H9 (cell line): ENCODE measurements at regions not wholly inside any gene's neighbourhood (a gene's known extent, or its start where the extent isn't known, plus 50 kb on each side); places are given as distances from the start of the nearest gene placed in this dataset.

Experiments used
- DNase-seq: peaks from one replicate; pipeline ENCODE4 v3.0.0-alpha.2; 2017
- H2AFZ ChIP-seq: one replicate; pipeline ENCODE4 v1.6.1; 2013; ENCODE audit warnings: mild to moderate bottlenecking, low read length, control low read depth, moderate library complexity
- H2AK5ac ChIP-seq: 2 replicates; pipeline ENCODE4 v1.6.1; 2013; ENCODE audit warnings: low read length, control low read depth, mixed read lengths; ENCODE audit not compliant: insufficient read length
- H2BK120ac ChIP-seq: one replicate; pipeline ENCODE4 v1.6.1; 2013; ENCODE audit warnings: low read depth, mild to moderate bottlenecking, low read length, control low read depth, inconsistent platforms; ENCODE audit not compliant: poor library complexity, severe bottlenecking
- H2BK12ac ChIP-seq: 2 replicates; pipeline ENCODE4 v1.6.1; 2013; ENCODE audit warnings: low read length, control low read depth, mixed read lengths, low read depth; ENCODE audit not compliant: insufficient read length
- H2BK15ac ChIP-seq: 2 replicates; pipeline ENCODE4 v1.6.1; 2013; ENCODE audit warnings: low read depth, low read length, control low read depth
- H2BK20ac ChIP-seq: one replicate; pipeline ENCODE4 v1.6.1; 2013; ENCODE audit warnings: low read depth, mild to moderate bottlenecking, low read length, control low read depth, inconsistent platforms; ENCODE audit not compliant: poor library complexity, severe bottlenecking
- H2BK5ac ChIP-seq: 2 replicates; pipeline ENCODE4 v1.6.1; 2013; ENCODE audit warnings: low read length, control low read depth, mixed read lengths; ENCODE audit not compliant: insufficient read length
- H3K14ac ChIP-seq: 2 replicates; pipeline ENCODE4 v1.6.1; 2013; ENCODE audit warnings: low read length, control low read depth; ENCODE audit not compliant: insufficient read depth
- H3K18ac ChIP-seq: 2 replicates; pipeline ENCODE4 v1.6.1; 2013; ENCODE audit warnings: low read depth, mild to moderate bottlenecking, mixed read lengths, low read length, control low read depth; ENCODE audit not compliant: insufficient read length
- H3K23ac ChIP-seq: 2 replicates; pipeline ENCODE4 v1.6.1; 2013; ENCODE audit warnings: low read length, control low read depth, mixed read lengths, low read depth; ENCODE audit not compliant: insufficient read length
- H3K23me2 ChIP-seq: 2 replicates; pipeline ENCODE4 v1.6.1; 2013; ENCODE audit warnings: low read depth, mild to moderate bottlenecking, mixed read lengths, low read length, control low read depth; ENCODE audit not compliant: insufficient read length, poor library complexity, severe bottlenecking
- H3K27ac ChIP-seq: 2 replicates; pipeline ENCODE4 v1.5.1; 2013; ENCODE audit warnings: low read length, control low read depth, mixed read lengths, low read depth; ENCODE audit not compliant: insufficient read length
- H3K27me3 ChIP-seq: 2 replicates; pipeline ENCODE4 v1.6.1; 2013; ENCODE audit warnings: low read length, control low read depth, inconsistent platforms; ENCODE audit not compliant: insufficient read depth
- H3K4ac ChIP-seq: 2 replicates; pipeline ENCODE4 v1.6.1; 2013; ENCODE audit warnings: low read depth, mild to moderate bottlenecking, control low read depth, inconsistent platforms, low read length, moderate library complexity
- H3K4me1 ChIP-seq: 2 replicates; pipeline ENCODE4 v1.6.1; 2013; ENCODE audit warnings: low read length, control low read depth, inconsistent platforms; ENCODE audit not compliant: insufficient read depth
- H3K4me2 ChIP-seq: 2 replicates; pipeline ENCODE4 v1.6.1; 2013; ENCODE audit warnings: low read length, control low read depth, mixed read lengths; ENCODE audit not compliant: insufficient read length, insufficient read depth
- H3K56ac ChIP-seq: 2 replicates; pipeline ENCODE4 v1.6.1; 2013; ENCODE audit warnings: low read depth, mild to moderate bottlenecking, mixed read lengths, low read length, control low read depth; ENCODE audit not compliant: insufficient read length
- H3K79me1 ChIP-seq: 2 replicates; pipeline ENCODE4 v1.6.1; 2013; ENCODE audit warnings: low read depth, mild to moderate bottlenecking, moderate library complexity, low read length, control low read depth, inconsistent platforms; ENCODE audit not compliant: insufficient read depth, poor library complexity, severe bottlenecking
- H3K79me2 ChIP-seq: 2 replicates; pipeline ENCODE4 v1.6.1; 2013; ENCODE audit warnings: low read length, control low read depth, inconsistent platforms; ENCODE audit not compliant: insufficient read depth
- H3K9ac ChIP-seq: 2 replicates; pipeline ENCODE4 v1.6.1; 2013; ENCODE audit warnings: low read length, control low read depth, mixed read lengths; ENCODE audit not compliant: insufficient read length; ENCODE audit errors: extremely low read depth
- H3K9me3 ChIP-seq: one replicate; pipeline ENCODE4 v1.6.1; 2013; ENCODE audit warnings: low read depth, low read length, inconsistent platforms; ENCODE audit not compliant: control insufficient read depth
- H3T11ph ChIP-seq: one replicate; pipeline ENCODE4 v1.6.1; 2013; ENCODE audit warnings: mild to moderate bottlenecking, low read length, control low read depth, inconsistent platforms
- H4K20me1 ChIP-seq: one replicate; pipeline ENCODE4 v1.6.1; 2013; ENCODE audit not compliant: control insufficient read depth, insufficient read length, insufficient read depth
- H4K5ac ChIP-seq: 2 replicates; pipeline ENCODE4 v1.6.1; 2013; ENCODE audit warnings: low read depth, mild to moderate bottlenecking, mixed read lengths, low read length, control low read depth; ENCODE audit not compliant: insufficient read length
- H4K8ac ChIP-seq: replicated peaks from 2 replicates; pipeline ENCODE4 v1.6.1; 2013; ENCODE audit warnings: low read length, control low read depth, mixed read lengths, low read depth; ENCODE audit not compliant: insufficient read length
- H4K91ac ChIP-seq: 2 replicates; pipeline ENCODE4 v1.6.1; 2013; ENCODE audit warnings: low read depth, mild to moderate bottlenecking, moderate library complexity, mixed read lengths, low read length, control low read depth; ENCODE audit not compliant: insufficient read length
- H3K27ac Mint-ChIP-seq, 3 experiments: 2 replicates in 2 of 3; 3 replicates in 1 of 3; pipeline ENCODE4 v1.8.0; 2020 to 2021; ENCODE audit warnings: mixed read lengths in 3 of 3, mild to moderate bottlenecking in 1 of 3, moderate library complexity in 1 of 3
- H3K27me3 Mint-ChIP-seq: 2 replicates; pipeline ENCODE4 v1.8.0; 2021; ENCODE audit warnings: low read depth, mild to moderate bottlenecking, moderate library complexity, mixed read lengths
- H3K36me3 Mint-ChIP-seq, 3 experiments: 2 replicates in 2 of 3; 3 replicates in 1 of 3; pipeline ENCODE4 v1.8.0; 2020 to 2021; ENCODE audit warnings: low read depth in 3 of 3, mixed read lengths in 3 of 3; ENCODE audit not compliant: insufficient read depth in 1 of 3
- H3K4me1 Mint-ChIP-seq, 2 experiments: 2 replicates each; pipeline ENCODE4 v1.8.0; 2020; ENCODE audit warnings: mixed read lengths in 2 of 2
- H3K4me3 Mint-ChIP-seq, 2 experiments: 2 replicates in 1 of 2; 3 replicates in 1 of 2; pipeline ENCODE4 v1.8.0; 2020 to 2021; ENCODE audit warnings: mild to moderate bottlenecking in 2 of 2, mixed read lengths in 2 of 2, moderate library complexity in 1 of 2
- H3K9me3 Mint-ChIP-seq, 2 experiments: 2 replicates in 1 of 2; 3 replicates in 1 of 2; pipeline ENCODE4 v1.8.0; 2020; ENCODE audit warnings: mild to moderate bottlenecking in 2 of 2, mixed read lengths in 2 of 2, moderate library complexity in 1 of 2
- CTCF ChIP-seq: fragments of 200-600 bp; sonication (generic); conservative IDR thresholded peaks from 3 replicates; pipeline ENCODE4 v1.8.0; 2021; ENCODE audit warnings: antibody characterized with exemption, mild to moderate bottlenecking
- WGBS: extraction: QIAGEN DNeasy Blood & Tissue Kit; methylation state at CpG from one replicate; pipeline ENCODE4 v1.1.7; 2013; ENCODE audit warnings: missing lambda C conversion rate, low lambda C conversion rate, mixed read lengths; ENCODE audit not compliant: insufficient read length; ENCODE audit errors: extremely low coverage; 5-methylcytosine and 5-hydroxymethylcytosine counted together

DNA sequence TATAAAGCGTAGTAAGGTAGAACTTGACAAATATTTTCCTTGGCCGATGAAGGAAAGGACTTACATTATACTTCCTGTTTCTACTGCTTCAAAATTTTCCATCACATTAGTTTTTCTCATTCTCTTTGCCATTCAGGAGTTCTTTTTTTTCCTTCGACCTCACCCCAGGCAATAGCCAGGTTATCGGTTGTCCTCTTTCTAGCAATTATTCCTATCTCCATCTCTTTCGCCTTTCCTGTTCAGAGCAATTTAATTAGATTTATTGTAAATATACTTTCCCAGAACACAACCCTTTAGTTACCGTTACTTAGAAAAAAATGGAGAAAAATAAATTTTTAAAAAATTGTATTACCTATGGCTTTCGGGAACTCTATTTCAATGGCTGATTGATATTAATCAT lies 205.2 kb downstream of the KCNJ2 start:
- H3K18ac ChIP-seq, result no peak overlapping the region
- no peak overlapping the region for H3K9ac ChIP-seq
- TF ChIP-seq CTCF, result no peak
- no peak overlapping the region for H3T11ph ChIP-seq
- no peaks in the 10 kb centered on the region for H4K20me1 ChIP-seq
- no peak overlapping the region for H2BK120ac ChIP-seq
- H3K4me2 ChIP-seq, result no peak overlapping the region
- H3K14ac ChIP-seq, result no peak overlapping the region
- no peak overlapping the region for H4K91ac ChIP-seq
- Mint-ChIP-seq H3K36me3 (no peaks in the 10 kb centered on the region; a peak in 1 of 7 replicates), H3K4me3 (no peak overlapping the region), H3K9me3 (0 out of 5 replicates have a peak, but pooled peaks cover 0 to 4% of the 10 kb centered on the region in 2 experiments), H3K27me3 (no peaks in the 10 kb centered on the region), H3K27ac (no peak overlapping the region), H3K4me1 (peaks cover 0 to 6% of the 10 kb centered on the region in 2 experiments; a peak in 2 of 4 replicates)
- H2AK5ac ChIP-seq, result no peak overlapping the region
- no peak overlapping the region for H2BK20ac ChIP-seq
- no peak overlapping the region for H3K23ac ChIP-seq
- H3K56ac ChIP-seq, result no peak overlapping the region
- H3K9me3 ChIP-seq, result no peaks in the 10 kb centered on the region
- no peak for DNase-seq
- H2BK12ac ChIP-seq, result no peak overlapping the region
- H3K79me1 ChIP-seq, result no peaks in the 10 kb centered on the region
- H3K4ac ChIP-seq, result no peak overlapping the region
- H3K23me2 ChIP-seq, result no peaks in the 10 kb centered on the region
- no peak overlapping the region for H3K27ac ChIP-seq
- no peak overlapping the region for H2AFZ ChIP-seq
- no peaks in the 10 kb centered on the region for H3K79me2 ChIP-seq
- no peak overlapping the region for H4K8ac ChIP-seq
- H3K27me3 ChIP-seq, result no peaks in the 10 kb centered on the region
- no peak overlapping the region for H2BK5ac ChIP-seq
- no peak overlapping the region for H4K5ac ChIP-seq
- H3K4me1 ChIP-seq, result no peaks in the 10 kb centered on the region
- no peak overlapping the region for H2BK15ac ChIP-seq
- WGBS, result no CpG with 5 or more reads among the region's 7 CpGs
